ENCODE measurements at regions not wholly inside any gene's neighbourhood (a gene's known extent, or its start where the extent isn't known, plus 50 kb on each side); places are given as distances from the start of the nearest gene placed in this dataset.

- DNase-seq (ENCODE audit: low spot score): no peak
Observed at GRCh38 chr13:30031488-30031887, 181.1 kb upstream of the UBL3 start.

- DNase-seq (ENCODE audit: low spot score): no peak
Observed at GRCh38 chr13:30030141-30030750, 179.8 kb upstream of the UBL3 start.

- no peak for DNase-seq (ENCODE audit: low spot score)
Observed at GRCh38 chr13:30027569-30028455, 177.4 kb upstream of the UBL3 start.

GRCh38 chr13:30026909-30027308 lies 176.5 kb upstream of the UBL3 start:
- DNase-seq (ENCODE audit: low spot score): no peak

- no peak for DNase-seq (ENCODE audit: low spot score)
Observed at GRCh38 chr13:30026093-30026492, 175.7 kb upstream of the UBL3 start.

GRCh38 chr13:30025351-30025750 lies 174.9 kb upstream of the UBL3 start:
- DNase-seq (ENCODE audit: low spot score): no peak

GRCh38 chr13:30024125-30024865 lies 173.9 kb upstream of the UBL3 start:
- no peak for DNase-seq (ENCODE audit: low spot score)

GRCh38 chr13:30023196-30023895 lies 172.9 kb upstream of the UBL3 start:
- no peak for DNase-seq (ENCODE audit: low spot score)

GRCh38 chr13:30022796-30023195 lies 172.4 kb upstream of the UBL3 start:
- DNase-seq (ENCODE audit: low spot score): no peak

GRCh38 chr13:30022256-30022655 lies 171.8 kb upstream of the UBL3 start:
- no peak for DNase-seq (ENCODE audit: low spot score)

GRCh38 chr13:30021611-30022010 lies 171.2 kb upstream of the UBL3 start:
- DNase-seq (ENCODE audit: low spot score): no peak

GRCh38 chr13:30020726-30021312 lies 170.4 kb upstream of the UBL3 start:
- DNase-seq (ENCODE audit: low spot score): no peak

GRCh38 chr13:30019648-30020626 lies 169.5 kb upstream of the UBL3 start:
- no peak for DNase-seq (ENCODE audit: low spot score)

- no peak for DNase-seq (ENCODE audit: low spot score)
Observed at GRCh38 chr13:30017880-30018279, 167.5 kb upstream of the UBL3 start.

GRCh38 chr13:30016398-30016797 lies 166.0 kb upstream of the UBL3 start:
- DNase-seq (ENCODE audit: low spot score): no peak

GRCh38 chr13:30009411-30009810 lies 159.0 kb upstream of the UBL3 start:
- DNase-seq (ENCODE audit: low spot score): no peak

- DNase-seq (ENCODE audit: low spot score): no peak
Observed at GRCh38 chr13:30006246-30006645, 155.8 kb upstream of the UBL3 start.

GRCh38 chr13:30004204-30004603 lies 153.8 kb upstream of the UBL3 start:
- DNase-seq (ENCODE audit: low spot score): no peak

- DNase-seq (ENCODE audit: low spot score): no peak
Observed at GRCh38 chr13:30002577-30002976, 152.2 kb upstream of the UBL3 start.

GRCh38 chr13:30000370-30000765 lies 150.0 kb upstream of the UBL3 start:
- no peak for DNase-seq (ENCODE audit: low spot score)

Measured in ureter (tissue), 1 donor.